Liver (tissue), 7 donors: ENCODE measurements at regions not wholly inside any gene's neighbourhood (a gene's known extent, or its start where the extent isn't known, plus 50 kb on each side); places are given as distances from the start of the nearest gene placed in this dataset.

Experiments
- DNase-seq: peaks from one replicate; pipeline ENCODE4 v3.0.0-alpha.2; 2017; ENCODE audit warnings: low spot score
- H3K27ac ChIP-seq, 2 donors: one replicate each; pipeline ENCODE4 v1.7.0; 2013; ENCODE audit warnings: inconsistent platforms in 2 of 2, low read length in 2 of 2, control low read depth in 1 of 2, low read depth in 1 of 2, mild to moderate bottlenecking in 1 of 2
- H3K27me3 ChIP-seq, 4 donors: one replicate each; pipeline versions ENCODE4 v1.6.1 to v1.7.0; 2013; ENCODE audit warnings: low read length in 3 of 4, inconsistent platforms in 1 of 4, mild to moderate bottlenecking in 1 of 4, moderate library complexity in 1 of 4; ENCODE audit not compliant: control insufficient read depth in 4 of 4, insufficient read depth in 4 of 4
- H3K36me3 ChIP-seq, 4 donors: one replicate each; pipeline versions ENCODE4 v1.6.1 to v1.7.0; 2013; ENCODE audit warnings: low read length in 3 of 4, mild to moderate bottlenecking in 3 of 4, low read depth in 1 of 4, moderate library complexity in 1 of 4; ENCODE audit not compliant: control insufficient read depth in 4 of 4, insufficient read depth in 3 of 4
- H3K4me1 ChIP-seq, 4 donors: one replicate each; pipeline versions ENCODE4 v1.6.1 to v1.7.0; 2013; ENCODE audit warnings: low read length in 3 of 4, mild to moderate bottlenecking in 3 of 4, moderate library complexity in 1 of 4; ENCODE audit not compliant: control insufficient read depth in 4 of 4, insufficient read depth in 4 of 4
- H3K4me3 ChIP-seq, 3 donors: one replicate each; pipeline versions ENCODE4 v1.6.1 to v1.7.0; 2013; ENCODE audit warnings: low read length in 3 of 3, control low read depth in 1 of 3, low read depth in 1 of 3, mild to moderate bottlenecking in 1 of 3
- H3K9ac ChIP-seq, 2 donors: one replicate each; pipeline ENCODE4 v1.7.0; 2013; ENCODE audit warnings: low read length in 2 of 2, mild to moderate bottlenecking in 2 of 2, moderate library complexity in 2 of 2, control low read depth in 1 of 2, low read depth in 1 of 2
- H3K9me3 ChIP-seq, 4 donors: one replicate each; pipeline versions ENCODE4 v1.6.1 to v1.7.0; 2013; ENCODE audit warnings: low read length in 3 of 4; ENCODE audit not compliant: control insufficient read depth in 4 of 4
- ATF3 ChIP-seq: IDR thresholded peaks from 2 replicates; pipeline ENCODE4 v1.6.1; 2016; ENCODE audit warnings: antibody characterized with exemption
- EGR1 ChIP-seq, 2 donors: IDR thresholded peaks; 2 replicates each; pipeline ENCODE4 v1.6.1; 2016 to 2018; ENCODE audit warnings: antibody characterized with exemption in 2 of 2, low read depth in 2 of 2
- FOXA1 ChIP-seq: IDR thresholded peaks from 2 replicates; pipeline ENCODE4 v1.6.1; 2016; ENCODE audit warnings: antibody characterized with exemption
- FOXA2 ChIP-seq: IDR thresholded peaks from 2 replicates; pipeline ENCODE4 v1.6.1; 2016; ENCODE audit warnings: antibody characterized with exemption
- GABPA ChIP-seq, 2 donors: IDR thresholded peaks in 1 of 2; conservative IDR thresholded peaks in 1 of 2; 2 replicates each; pipeline ENCODE4 v1.6.1; 2016; ENCODE audit warnings: antibody characterized with exemption in 2 of 2, mild to moderate bottlenecking in 1 of 2, moderate library complexity in 1 of 2
- HNF4A ChIP-seq, 2 donors: conservative IDR thresholded peaks; 2 replicates each; pipeline ENCODE4 v1.6.1; 2016; ENCODE audit warnings: antibody characterized with exemption in 2 of 2, mild to moderate bottlenecking in 2 of 2
- HNF4G ChIP-seq: IDR thresholded peaks from 2 replicates; pipeline ENCODE4 v1.6.1; 2016; ENCODE audit warnings: antibody characterized with exemption
- JUND ChIP-seq, 2 donors: IDR thresholded peaks; 2 replicates each; pipeline ENCODE4 v1.6.1; 2016; ENCODE audit warnings: antibody characterized with exemption in 2 of 2
- MAX ChIP-seq: IDR thresholded peaks from 2 replicates; pipeline ENCODE4 v1.6.1; 2016; ENCODE audit warnings: antibody characterized with exemption
- NR2F2 ChIP-seq: IDR thresholded peaks from 2 replicates; pipeline ENCODE4 v1.6.1; 2016; ENCODE audit warnings: antibody characterized with exemption
- RAD21 ChIP-seq, 2 donors: IDR thresholded peaks; 2 replicates each; pipeline ENCODE4 v1.6.1; 2016; ENCODE audit warnings: antibody characterized with exemption in 2 of 2, mild to moderate bottlenecking in 2 of 2
- REST ChIP-seq: IDR thresholded peaks from 2 replicates; pipeline ENCODE4 v1.6.1; 2016; ENCODE audit warnings: antibody characterized with exemption, mild to moderate bottlenecking
- RXRA ChIP-seq, 2 donors: IDR thresholded peaks; 2 replicates each; pipeline ENCODE4 v1.6.1; 2017 to 2018; ENCODE audit warnings: antibody characterized with exemption in 2 of 2, mild to moderate bottlenecking in 1 of 2
- SP1 ChIP-seq: IDR thresholded peaks from 2 replicates; pipeline ENCODE4 v1.6.1; 2018; ENCODE audit warnings: antibody characterized with exemption, mild to moderate bottlenecking
- TAF1 ChIP-seq: conservative IDR thresholded peaks from 2 replicates; pipeline ENCODE4 v1.6.1; 2016; ENCODE audit warnings: antibody characterized with exemption, mild to moderate bottlenecking
- ZBTB33 ChIP-seq: IDR thresholded peaks from 2 replicates; pipeline ENCODE4 v1.6.1; 2016; ENCODE audit warnings: antibody characterized with exemption
- WGBS: extraction: QIAGEN DNeasy Blood & Tissue Kit; methylation state at CpG from one replicate; pipeline ENCODE4 v1.1.7; 2013; 5-methylcytosine and 5-hydroxymethylcytosine counted together
- donor health status: healthy.
- donor health status: healthy.
- donor health status: healthy.
- donor health status: healthy.

GRCh38 chr10:94143261-94143660 is 149.5 kb downstream of the PLCE1 start (continued):
- no peak for TF ChIP-seq REST
- no peak for TF ChIP-seq RXRA (IDR thresholded peaks at IDR 0.05)
- no peak for TF ChIP-seq GABPA (IDR thresholded peaks at IDR 0.05 in 1 of 2, conservative IDR thresholded peaks at IDR 0.05 in 1 of 2)

- H3K27me3 ChIP-seq: no peaks in the 10 kb centered on the region
- H3K4me1 ChIP-seq: no peaks in the 10 kb centered on the region
- H3K4me3 ChIP-seq: no peak overlapping the region
- no peak overlapping the region for H3K9ac ChIP-seq
- DNase-seq: no peak
- no peak for TF ChIP-seq TAF1
- no peak for TF ChIP-seq JUND (IDR thresholded peaks at IDR 0.05)
- no peak for TF ChIP-seq MAX
- TF ChIP-seq FOXA2: no peak
- no peak for TF ChIP-seq REST
- no peaks in the 10 kb centered on the region for H3K36me3 ChIP-seq
- H3K27ac ChIP-seq: no peak overlapping the region
- peaks cover 0 to 8% (median 5%) of the 10 kb centered on the region in 4 donors for H3K9me3 ChIP-seq
- 91% methylated on average over 8 of the region's 8 CpGs for WGBS
These were observed 152.6 kb downstream of the PLCE1 start for GRCh38 chr10:94146313-94146712.

GRCh38 chr10:94146746-94147145 is 153.0 kb downstream of the PLCE1 start:
- H3K27ac ChIP-seq: no peak overlapping the region
- no peak for DNase-seq
- H3K4me3 ChIP-seq: no peak overlapping the region
- H3K4me1 ChIP-seq: no peaks in the 10 kb centered on the region
- H3K36me3 ChIP-seq: no peaks in the 10 kb centered on the region
- 95% methylated on average over 5 of the region's 5 CpGs for WGBS
- no peaks in the 10 kb centered on the region for H3K27me3 ChIP-seq
- H3K9ac ChIP-seq: no peak overlapping the region
- H3K9me3 ChIP-seq: peaks cover 0 to 8% (median 5%) of the 10 kb centered on the region in 4 donors
- TF ChIP-seq ZBTB33: no peak
- TF ChIP-seq GABPA (IDR thresholded peaks at IDR 0.05 in 1 of 2, conservative IDR thresholded peaks at IDR 0.05 in 1 of 2): no peak
- no peak for TF ChIP-seq HNF4A (conservative IDR thresholded peaks at IDR 0.05)
- no peak for TF ChIP-seq RXRA (IDR thresholded peaks at IDR 0.05)
- TF ChIP-seq FOXA1: no peak
- TF ChIP-seq FOXA2: no peak
- no peak for TF ChIP-seq JUND (IDR thresholded peaks at IDR 0.05)
- no peak for TF ChIP-seq TAF1
- TF ChIP-seq NR2F2: no peak
- TF ChIP-seq HNF4G: no peak
- no peak for TF ChIP-seq REST
- TF ChIP-seq RAD21 (IDR thresholded peaks at IDR 0.05): no peak
- TF ChIP-seq ATF3: no peak
- no peak for TF ChIP-seq SP1
- TF ChIP-seq EGR1 (IDR thresholded peaks at IDR 0.05; ENCODE audit: low read depth in 2 of 2): no peak
